GM12892 (cell line): ENCODE measurements at regions not wholly inside any gene's neighbourhood (a gene's known extent, or its start where the extent isn't known, plus 50 kb on each side); places are given as distances from the start of the nearest gene placed in this dataset.

Source experiments
- POLR2A ChIP-seq: IDR thresholded peaks from 2 replicates; pipeline ENCODE4 v1.6.1; 2011; ENCODE audit warnings: low read depth, low read length, control low read depth
- POLR2AphosphoS5 ChIP-seq: IDR thresholded peaks from 2 replicates; pipeline ENCODE4 v1.6.1; 2011; ENCODE audit warnings: low read depth, low read length, control low read depth

DNA sequence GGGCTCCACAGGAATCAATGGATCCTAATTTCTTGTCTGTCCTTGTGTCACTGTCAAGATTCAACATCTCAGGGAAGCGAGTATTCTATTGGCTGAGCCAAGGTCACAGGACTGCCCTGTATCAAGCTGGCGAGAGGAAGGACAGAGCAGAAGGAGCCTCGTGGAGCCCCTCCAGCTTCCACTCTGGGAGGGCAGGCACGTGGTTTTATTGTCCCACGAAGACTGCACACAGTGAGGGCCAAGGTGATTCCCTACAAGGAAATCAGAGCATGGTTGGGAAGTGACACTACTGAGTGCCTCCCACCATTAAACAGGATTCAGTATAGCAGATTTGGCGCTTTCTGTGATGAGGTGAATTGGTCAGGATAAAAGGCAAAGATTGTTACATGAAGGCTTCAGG, 302.4 kb upstream of the CXCR4 start:
- TF ChIP-seq POLR2A = no peak
- TF ChIP-seq POLR2AphosphoS5 = no peak
